D721Med (cell line): ENCODE measurements at regions not wholly inside any gene's neighbourhood (a gene's known extent, or its start where the extent isn't known, plus 50 kb on each side); places are given as distances from the start of the nearest gene placed in this dataset.

Experiments
- DNase-seq: peaks from one replicate; pipeline ENCODE4 v3.0.0; 2011; ENCODE audit warnings: low spot score; ENCODE audit not compliant: insufficient read length
- FAIRE-seq: peaks from 2 replicates; lab custom pipeline; 2011; peaks lifted over from hg19 to GRCh38; lab: Jason Lieb, UNC
- CTCF ChIP-seq: IDR thresholded peaks from 2 replicates; pipeline ENCODE4 v1.5.1; 2012; ENCODE audit warnings: mild to moderate bottlenecking, control low read depth; ENCODE audit not compliant: insufficient read depth; ENCODE audit errors: missing control alignments

DNA sequence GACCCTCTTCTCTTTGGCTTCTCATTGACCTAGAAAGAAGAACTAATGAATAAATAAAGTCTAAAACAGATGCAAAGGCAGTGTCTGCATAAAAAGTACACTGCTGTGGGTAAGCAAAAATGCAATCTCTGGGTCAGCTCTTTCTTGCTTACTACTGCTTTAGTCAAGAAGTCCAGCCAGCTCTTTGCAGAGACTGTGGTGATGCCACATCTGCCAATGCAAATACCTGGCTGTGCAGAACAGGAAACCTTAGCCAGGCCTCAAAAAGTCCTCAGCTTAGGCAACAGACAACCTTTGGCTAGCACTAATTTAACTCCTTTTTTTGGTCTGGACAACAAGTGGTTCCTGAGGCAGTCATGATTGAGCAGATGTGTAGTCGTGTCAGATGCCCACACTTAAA, 73.6 kb upstream of the RND3 start:
- TF ChIP-seq CTCF = no peak
- DNase-seq (no peak), FAIRE-seq (no peak)

DNA sequence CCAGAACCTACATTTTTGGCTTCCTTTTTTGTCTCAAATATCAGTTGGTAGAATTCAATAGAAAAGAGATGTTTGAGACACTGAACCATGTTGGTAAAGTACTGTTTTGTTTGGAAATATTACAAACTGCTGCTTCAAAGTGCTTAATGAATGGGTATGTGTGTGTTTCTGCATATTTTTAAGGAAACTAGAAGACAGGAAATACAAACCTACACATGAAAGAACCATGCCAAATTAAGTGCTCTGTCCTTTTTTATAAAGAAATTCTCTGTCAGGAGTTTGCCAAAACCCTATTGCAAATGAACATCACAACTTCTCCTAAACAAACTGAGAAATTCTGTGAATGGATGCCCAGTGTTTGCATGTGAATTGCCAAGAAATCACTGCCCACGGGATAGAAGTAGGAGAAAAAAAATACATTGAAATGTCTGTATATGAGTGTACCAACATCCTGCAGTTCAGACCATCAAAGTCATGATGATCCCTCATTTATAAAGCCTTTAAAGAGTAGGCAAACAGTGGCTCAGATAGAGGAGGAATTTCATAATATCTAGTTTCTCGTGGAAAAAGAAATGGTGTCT, 69.6 kb upstream of the RND3 start:
- FAIRE-seq (no peak), DNase-seq (no peak)
- TF ChIP-seq CTCF = no peak

DNA sequence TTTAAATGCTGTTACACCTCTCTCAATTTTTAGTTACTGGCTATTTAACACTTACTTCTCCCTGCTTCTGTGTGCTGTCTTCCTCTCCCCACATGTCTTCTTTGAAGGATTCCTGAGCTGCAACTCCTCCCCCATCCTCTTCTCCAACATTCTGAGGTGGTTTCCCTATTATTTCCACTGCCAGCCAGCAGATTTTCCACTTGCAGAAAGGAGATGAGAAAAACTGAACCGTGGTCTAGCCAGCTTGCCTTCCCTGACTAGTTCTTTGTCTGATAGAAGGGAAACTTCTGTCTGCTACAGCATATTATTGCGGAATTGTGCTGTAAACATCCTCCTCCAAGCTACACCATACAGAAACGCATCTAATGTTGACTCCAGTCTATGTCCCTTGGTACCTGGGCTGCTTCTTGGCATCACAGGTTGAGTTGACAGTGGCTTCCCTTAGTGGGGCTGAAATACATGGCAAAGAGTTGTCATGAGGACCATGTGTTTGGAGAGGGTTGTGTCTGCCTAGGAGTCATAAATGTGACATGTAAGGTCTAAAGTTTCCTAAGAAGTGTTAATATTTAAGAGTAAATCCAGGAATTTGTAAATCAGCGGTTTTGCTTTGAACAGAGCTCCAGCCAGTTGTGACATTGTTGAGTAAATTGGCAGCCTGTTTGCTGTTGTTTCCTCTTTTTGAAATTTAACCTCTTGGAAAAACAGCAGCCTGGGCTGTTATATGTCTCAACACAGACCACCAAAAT, 68.3 kb upstream of the RND3 start:
- DNase-seq (no peak), FAIRE-seq (no peak)
- TF ChIP-seq CTCF = no peak

DNA sequence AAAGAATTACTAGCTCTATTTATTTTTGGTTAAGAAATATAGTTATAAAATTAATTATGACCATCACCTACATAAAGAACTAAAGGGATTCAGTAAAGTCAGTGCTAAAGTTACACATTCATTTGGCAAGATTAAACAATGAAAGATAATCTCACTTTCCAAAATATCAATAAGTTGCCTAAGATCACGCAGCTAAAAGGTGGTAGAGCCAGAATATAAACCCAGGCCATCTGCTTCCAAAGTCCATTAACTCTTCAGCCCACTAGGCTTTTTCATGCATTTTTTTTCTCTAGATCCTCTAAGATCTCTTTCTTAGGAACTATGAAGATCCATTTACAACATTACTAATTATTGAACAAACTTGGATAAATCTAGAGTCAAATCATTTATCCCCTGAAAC, 66.6 kb upstream of the RND3 start:
- FAIRE-seq (no peak), DNase-seq (no peak)
- no peak for TF ChIP-seq CTCF

- TF ChIP-seq CTCF = no peak
- FAIRE-seq (no peak), DNase-seq (no peak)
These were observed 64.8 kb upstream of the RND3 start for GRCh38 chr2:150552041-150552820.

DNA sequence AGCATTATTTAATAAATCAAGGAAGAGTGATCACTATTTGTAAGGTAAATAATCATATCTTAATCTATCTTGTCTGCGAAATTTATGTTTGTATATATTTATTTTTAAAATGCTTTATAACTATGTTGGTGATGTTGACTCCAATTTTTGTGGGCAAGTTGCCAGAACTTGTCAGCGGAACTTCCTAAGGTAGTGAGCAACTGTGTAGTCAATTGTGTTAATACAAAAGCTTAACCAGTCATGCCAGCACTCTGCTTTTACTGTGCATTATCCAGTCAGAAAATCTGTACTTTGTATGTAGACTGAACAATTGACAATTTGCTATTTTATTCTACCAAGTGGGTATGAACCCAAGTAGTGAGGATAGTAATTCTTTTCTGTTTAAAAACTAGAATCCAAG, 61.9 kb upstream of the RND3 start:
- DNase-seq (no peak), FAIRE-seq (no peak)
- no peak for TF ChIP-seq CTCF

- DNase-seq = no peak
- TF ChIP-seq CTCF = peak; percentile 43
- FAIRE-seq = no peak
These were observed 61.1 kb upstream of the RND3 start for GRCh38 chr2:150548527-150548926.
